A549 (cell line): ENCODE measurements at regions not wholly inside any gene's neighbourhood (a gene's known extent, or its start where the extent isn't known, plus 50 kb on each side); places are given as distances from the start of the nearest gene placed in this dataset.
"Not testable (repeated sequence)": the region's sequence is repeated elsewhere in the genome, so short reads cannot be mapped to it uniquely, and the experiment has no call there.

Experiments used
- ATAC-seq, 2 experiments: fragments of 200-7000 bp in 1 of 2; fragments of >200 bp in 1 of 2; cut with Nextera tagmentation in 1 of 2; cut with Tn5 transposase in 1 of 2; 3 replicates each; pipeline versions ENCODE4 v1.8.0 to v1.9.1; 2018 to 2020; ENCODE audit warnings: mild to moderate bottlenecking in 1 of 2, moderate library complexity in 1 of 2
- CTCF ChIA-PET: fragments of 300-600 bp; sonication (Branson Sonifier 250); formaldehyde crosslinking; extraction: SDS; loops from one replicate; lab custom pipeline; 2021; ENCODE audit warnings: antibody characterized with exemption, inconsistent platforms; lab: Yijun Ruan, JAX
- POLR2A ChIA-PET: fragments of 350-600 bp; formaldehyde crosslinking; extraction: SDS; loops from one replicate; lab custom pipeline; 2021; ENCODE audit warnings: antibody characterized with exemption, inconsistent platforms; lab: Yijun Ruan, JAX
- DNase-seq, 2 experiments: peaks; one replicate each; pipeline versions ENCODE4 v3.0.0 to v3.0.0-alpha.2; 2011 to 2016; ENCODE audit warnings: low read depth in 1 of 2, low spot score in 1 of 2
- FAIRE-seq: peaks from 2 replicates; lab custom pipeline; 2011; peaks lifted over from hg19 to GRCh38; lab: Jason Lieb, UNC
- H3K27ac ChIP-seq, 2 experiments: fragments of >200 bp; sonication (Bioruptor Twin); formaldehyde crosslinking; 3 replicates each; pipeline ENCODE4 v1.5.1; 2016 to 2017
- H3K4me1 ChIP-seq: fragments of >200 bp; sonication (Bioruptor Twin); formaldehyde crosslinking; 3 replicates; pipeline ENCODE4 v1.6.1; 2016
- H3K4me2 ChIP-seq: fragments of >200 bp; sonication (Bioruptor Twin); formaldehyde crosslinking; 3 replicates; pipeline ENCODE4 v1.6.1; 2016
- H3K4me3 ChIP-seq: fragments of >200 bp; sonication (Bioruptor Twin); formaldehyde crosslinking; 3 replicates; pipeline ENCODE4 v1.5.1; 2016
- H3K9me3 ChIP-seq: fragments of >200 bp; sonication (Bioruptor Twin); formaldehyde crosslinking; 3 replicates; pipeline ENCODE4 v1.6.1; 2016
- CBX2 ChIP-seq: fragments of 200-600 bp; sonication (generic); IDR thresholded peaks from 2 replicates; pipeline ENCODE4 v1.6.1; 2016; ENCODE audit warnings: low read depth, mild to moderate bottlenecking, borderline replicate concordance
- CBX8 ChIP-seq: fragments of 200-600 bp; sonication (generic); IDR thresholded peaks from 2 replicates; pipeline ENCODE4 v1.6.1; 2016
- CHD4 ChIP-seq: fragments of 200-600 bp; sonication (generic); IDR thresholded peaks from 2 replicates; pipeline ENCODE4 v1.6.1; 2016; ENCODE audit warnings: antibody characterized with exemption, mild to moderate bottlenecking, borderline replicate concordance
- CTCF ChIP-seq: fragments of >200 bp; sonication (Bioruptor Twin); formaldehyde crosslinking; IDR thresholded peaks from 3 replicates; pipeline ENCODE4 v1.5.1; 2016
- EHMT2 ChIP-seq: fragments of 200-600 bp; sonication (generic); IDR thresholded peaks from 2 replicates; pipeline ENCODE4 v1.6.1; 2016; ENCODE audit warnings: antibody characterized with exemption, low read depth, mild to moderate bottlenecking, moderate library complexity
- ELK1 ChIP-seq: fragments of 150-350 bp; IDR thresholded peaks from 2 replicates; pipeline ENCODE4 v1.6.1; 2014; ENCODE audit warnings: low read depth, mild to moderate bottlenecking, low read length
- EP300 ChIP-seq, 2 experiments: fragments of >200 bp; sonication (Bioruptor Twin); formaldehyde crosslinking; IDR thresholded peaks; 2 replicates in 1 of 2; 3 replicates in 1 of 2; pipeline ENCODE4 v1.6.1; 2016 to 2017
- FOSB ChIP-seq: fragments of 250-450 bp; sonication (Bioruptor Pico); IDR thresholded peaks from 2 replicates; pipeline ENCODE4 v1.5.0; 2020; ENCODE audit warnings: mild to moderate bottlenecking, moderate library complexity
- FOSL2 ChIP-seq, 2 experiments: fragments of 450-650 bp in 1 of 2; fragments of >200 bp in 1 of 2; sonication (Bioruptor Twin) in 1 of 2; formaldehyde crosslinking; IDR thresholded peaks; 2 replicates each; pipeline versions ENCODE4 v1.5.0 to v1.6.1; 2016 to 2020; ENCODE audit warnings: mild to moderate bottlenecking in 1 of 2, moderate library complexity in 1 of 2
- GATA3 ChIP-seq: IDR thresholded peaks from 2 replicates; pipeline ENCODE4 v1.6.1; 2012; ENCODE audit warnings: borderline replicate concordance
- HES2 ChIP-seq: fragments of >200 bp; sonication (Bioruptor Twin); formaldehyde crosslinking; IDR thresholded peaks from 2 replicates; pipeline ENCODE4 v1.6.1; 2016
- HEYL ChIP-seq: fragments of 250-450 bp; sonication (Bioruptor Pico); IDR thresholded peaks from 2 replicates; pipeline ENCODE4 v1.8.0; 2021; ENCODE audit warnings: mild to moderate bottlenecking, moderate library complexity
- HOXA7 ChIP-seq: fragments of 250-450 bp; sonication (Bioruptor Pico); IDR thresholded peaks from 2 replicates; pipeline ENCODE4 v1.5.0; 2020; ENCODE audit warnings: mild to moderate bottlenecking, moderate library complexity
- HOXB13 ChIP-seq: fragments of 250-450 bp; sonication (Bioruptor Pico); IDR thresholded peaks from 2 replicates; pipeline ENCODE4 v1.5.0; 2020; ENCODE audit warnings: low read depth, mild to moderate bottlenecking, moderate library complexity
- HOXB5 ChIP-seq: fragments of 250-450 bp; sonication (Bioruptor Pico); IDR thresholded peaks from 2 replicates; pipeline ENCODE4 v1.5.0; 2020; ENCODE audit warnings: mild to moderate bottlenecking, moderate library complexity
- JUNB ChIP-seq: fragments of >200 bp; sonication (Bioruptor Twin); formaldehyde crosslinking; IDR thresholded peaks from 2 replicates; pipeline ENCODE4 v1.6.1; 2016
- KDM5A ChIP-seq: fragments of 200-600 bp; sonication (generic); IDR thresholded peaks from 2 replicates; pipeline ENCODE4 v1.6.1; 2016; ENCODE audit warnings: antibody characterized with exemption, mild to moderate bottlenecking
- MAX ChIP-seq: IDR thresholded peaks from 2 replicates; pipeline ENCODE4 v1.6.1; 2012
- RAD21 ChIP-seq, 2 experiments: fragments of >200 bp in 1 of 2; sonication (Bioruptor Twin) in 1 of 2; formaldehyde crosslinking in 1 of 2; IDR thresholded peaks in 1 of 2; conservative IDR thresholded peaks in 1 of 2; 2 replicates in 1 of 2; 3 replicates in 1 of 2; pipeline ENCODE4 v1.6.1; 2012 to 2018; ENCODE audit warnings: inconsistent platforms in 1 of 2
- RCOR1 ChIP-seq: fragments of 150-350 bp; IDR thresholded peaks from 2 replicates; pipeline ENCODE4 v1.6.1; 2014; ENCODE audit warnings: antibody characterized with exemption, low read length, low read depth
- RNF2 ChIP-seq: fragments of 200-600 bp; sonication (generic); IDR thresholded peaks from 2 replicates; pipeline ENCODE4 v1.6.1; 2016; ENCODE audit warnings: low read depth, mild to moderate bottlenecking, antibody characterized with exemption, moderate library complexity, borderline replicate concordance
- SREBF2 ChIP-seq: fragments of 450-650 bp; IDR thresholded peaks from 2 replicates; pipeline ENCODE4 v1.6.1; 2014; ENCODE audit warnings: mild to moderate bottlenecking, moderate library complexity
- TFCP2L1 ChIP-seq: fragments of 250-450 bp; sonication (Bioruptor Pico); IDR thresholded peaks from 2 replicates; pipeline ENCODE4 v1.5.0; 2021; ENCODE audit warnings: mild to moderate bottlenecking
- TP53 ChIP-seq: fragments of 250-450 bp; sonication (Bioruptor Pico); IDR thresholded peaks from 2 replicates; pipeline ENCODE4 v1.5.0; 2021; ENCODE audit warnings: mild to moderate bottlenecking, moderate library complexity
- USF2 ChIP-seq: fragments of 450-650 bp; IDR thresholded peaks from 2 replicates; pipeline ENCODE4 v1.6.1; 2014; ENCODE audit warnings: antibody characterized with exemption
- ZC3H11A ChIP-seq: fragments of 450-650 bp; IDR thresholded peaks from 2 replicates; pipeline ENCODE4 v1.6.1; 2014; ENCODE audit warnings: antibody characterized with exemption, mild to moderate bottlenecking
- WGBS: methylation state at CpG from one replicate; pipeline ENCODE4 v1.1.6; 2017; ENCODE audit errors: missing lambda C conversion rate; 5-methylcytosine and 5-hydroxymethylcytosine counted together

- H3K27ac ChIP-seq = no peak overlapping the region
- FAIRE-seq = no peak
- 58% methylated on average over 3 of the region's 3 CpGs for WGBS
- CTCF ChIA-PET = no interaction called here
- DNase-seq = no peak
- H3K4me1 ChIP-seq = peaks cover 1% of the 10 kb centered on the region; the same call in 1 of the 3 replicates
- H3K9me3 ChIP-seq = no peaks in the 10 kb centered on the region
- ATAC-seq = no peak
- no peak for TF ChIP-seq SREBF2
- TF ChIP-seq ZC3H11A = no peak
- no peak for TF ChIP-seq GATA3
- no peak for TF ChIP-seq ELK1
- no peak for TF ChIP-seq FOSL2 (IDR thresholded peaks at IDR 0.05)
- no peak for TF ChIP-seq FOSL2 (CRISPR knock-in tag; IDR thresholded peaks at IDR 0.05)
- TF ChIP-seq EHMT2 = no peak
- no peak for TF ChIP-seq FOSB (CRISPR knock-in tag)
- no peak for TF ChIP-seq MAX
- TF ChIP-seq CBX8 = no peak
- no peak for TF ChIP-seq RCOR1
- TF ChIP-seq RAD21 (conservative IDR thresholded peaks at IDR 0.05 in 1 of 2, IDR thresholded peaks at IDR 0.05 in 1 of 2) = no peak
- TF ChIP-seq TP53 (CRISPR knock-in tag) = no peak
- TF ChIP-seq RNF2 = no peak
- TF ChIP-seq HOXA7 (CRISPR knock-in tag) = no peak
- no peak for TF ChIP-seq CHD4
- no peak for TF ChIP-seq CTCF
- TF ChIP-seq HES2 = no peak
- no peak for TF ChIP-seq USF2
- no peak for TF ChIP-seq TFCP2L1
- no peak overlapping the region for H3K4me3 ChIP-seq
- POLR2A ChIA-PET = no interaction called here
- H3K4me2 ChIP-seq = no peak overlapping the region
Observed at GRCh38 chr3:87828046-87828445, 230.8 kb downstream of the CGGBP1 start.

- no peak overlapping the region for H3K4me3 ChIP-seq
- TF ChIP-seq HOXB13 (CRISPR knock-in tag) (no peak), FOSB (CRISPR knock-in tag) (no peak), HEYL (CRISPR knock-in tag) (no peak), HOXB5 (CRISPR knock-in tag) (no peak), JUNB (no peak), MAX (no peak), EP300 (IDR thresholded peaks at IDR 0.05) (no peak), RCOR1 (no peak), CBX2 (no peak), KDM5A (no peak)
- TF ChIP-seq, all 56 proteins: peak for 0
- Histone ChIP-seq H3K27ac (no peak overlapping the region), H3K4me1 (no peaks in the 10 kb centered on the region), H3K9me3 (no peaks in the 10 kb centered on the region), H3K4me2 (no peak overlapping the region)
- ATAC-seq (no peak), DNase-seq (no peak), FAIRE-seq (no peak)
- CTCF ChIA-PET = no interaction called here
- POLR2A ChIA-PET = no interaction called here
- WGBS = 56% methylated on average over 2 of the region's 2 CpGs
Observed at GRCh38 chr3:87822563-87822962, 236.2 kb downstream of the CGGBP1 start.

GRCh38 chr3:87813503-87813902 lies 245.3 kb downstream of the CGGBP1 start:
- FAIRE-seq, H3K27ac ChIP-seq, CTCF ChIA-PET, ATAC-seq, H3K4me1 ChIP-seq, H3K4me3 ChIP-seq, POLR2A ChIA-PET, H3K4me2 ChIP-seq, DNase-seq: not testable (repeated sequence)
- peaks cover 13% of the 10 kb centered on the region for H3K9me3 ChIP-seq
- WGBS = 48% methylated on average over 6 of the region's 6 CpGs
